GM12874 (cell line): ENCODE measurements at regions not wholly inside any gene's neighbourhood (a gene's known extent, or its start where the extent isn't known, plus 50 kb on each side); places are given as distances from the start of the nearest gene placed in this dataset.

Experiments used
- TF ChIP-seq, protein P1 (sequence below): IDR thresholded peaks from 2 replicates; pipeline ENCODE4 v1.5.1; 2011; ENCODE audit warnings: low read depth, mild to moderate bottlenecking, control low read depth, low read length, moderate library complexity; ENCODE audit not compliant: insufficient read depth

DNA sequence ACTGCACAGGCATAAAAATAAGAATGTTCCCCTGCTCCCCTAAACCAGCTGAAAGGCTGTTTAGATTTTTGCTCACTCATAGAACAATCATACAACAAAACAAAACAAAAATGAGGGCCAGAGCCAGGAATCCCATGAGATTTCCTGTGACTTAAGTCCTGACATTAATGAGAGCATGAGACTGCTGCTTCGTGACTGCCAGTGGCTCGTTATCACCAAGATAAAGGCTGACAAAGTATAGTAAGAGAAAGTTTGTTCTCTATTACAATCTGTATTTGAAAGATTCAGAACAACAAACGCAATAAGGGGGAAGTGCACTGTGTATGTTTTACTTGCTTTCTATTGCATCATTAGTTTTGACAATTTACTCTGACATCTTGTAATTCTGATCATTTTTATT is 837.1 kb upstream of the C9orf72 start:
- TF ChIP-seq, protein P1, sequence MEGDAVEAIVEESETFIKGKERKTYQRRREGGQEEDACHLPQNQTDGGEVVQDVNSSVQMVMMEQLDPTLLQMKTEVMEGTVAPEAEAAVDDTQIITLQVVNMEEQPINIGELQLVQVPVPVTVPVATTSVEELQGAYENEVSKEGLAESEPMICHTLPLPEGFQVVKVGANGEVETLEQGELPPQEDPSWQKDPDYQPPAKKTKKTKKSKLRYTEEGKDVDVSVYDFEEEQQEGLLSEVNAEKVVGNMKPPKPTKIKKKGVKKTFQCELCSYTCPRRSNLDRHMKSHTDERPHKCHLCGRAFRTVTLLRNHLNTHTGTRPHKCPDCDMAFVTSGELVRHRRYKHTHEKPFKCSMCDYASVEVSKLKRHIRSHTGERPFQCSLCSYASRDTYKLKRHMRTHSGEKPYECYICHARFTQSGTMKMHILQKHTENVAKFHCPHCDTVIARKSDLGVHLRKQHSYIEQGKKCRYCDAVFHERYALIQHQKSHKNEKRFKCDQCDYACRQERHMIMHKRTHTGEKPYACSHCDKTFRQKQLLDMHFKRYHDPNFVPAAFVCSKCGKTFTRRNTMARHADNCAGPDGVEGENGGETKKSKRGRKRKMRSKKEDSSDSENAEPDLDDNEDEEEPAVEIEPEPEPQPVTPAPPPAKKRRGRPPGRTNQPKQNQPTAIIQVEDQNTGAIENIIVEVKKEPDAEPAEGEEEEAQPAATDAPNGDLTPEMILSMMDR, result no peak

DNA sequence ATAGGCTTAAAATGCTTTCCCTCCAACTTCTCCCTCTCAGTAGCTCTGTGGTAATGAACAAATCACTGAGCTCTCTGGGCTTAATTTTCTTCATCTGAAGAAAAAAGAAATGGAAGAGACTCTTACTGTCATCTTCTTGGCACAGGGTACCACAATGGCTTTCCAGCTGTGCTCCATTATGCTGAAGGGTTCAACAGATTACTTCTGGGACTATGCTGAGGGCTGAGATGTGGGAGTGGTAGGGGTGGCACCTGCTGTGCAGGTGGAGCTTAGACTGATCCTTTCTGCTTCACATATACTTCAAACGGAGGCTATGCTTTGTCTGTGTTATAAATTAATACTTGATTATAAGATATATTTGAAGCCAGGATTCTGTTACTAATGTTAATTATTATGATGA is 840.2 kb upstream of the C9orf72 start:
- TF ChIP-seq, protein P1, result no peak

DNA sequence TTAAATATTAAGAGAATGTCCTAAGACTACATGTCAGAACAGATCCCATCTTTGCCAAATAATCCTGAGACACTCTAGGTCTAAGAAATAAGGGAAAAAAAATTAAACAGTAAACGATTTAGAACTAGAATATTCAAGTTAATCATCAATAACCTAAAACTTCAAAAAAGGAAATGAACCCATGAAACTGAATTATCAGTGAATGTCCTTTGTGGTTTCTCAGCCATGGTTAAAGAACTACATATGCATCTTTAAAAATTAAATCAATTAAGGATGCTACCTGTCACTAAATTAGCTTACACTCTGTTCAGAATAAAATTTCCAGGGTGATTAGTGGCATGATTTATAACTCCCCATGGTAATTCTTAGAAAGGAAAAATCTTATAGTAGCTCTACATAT is 850.0 kb upstream of the C9orf72 start:
- TF ChIP-seq, protein P1, result no peak

DNA sequence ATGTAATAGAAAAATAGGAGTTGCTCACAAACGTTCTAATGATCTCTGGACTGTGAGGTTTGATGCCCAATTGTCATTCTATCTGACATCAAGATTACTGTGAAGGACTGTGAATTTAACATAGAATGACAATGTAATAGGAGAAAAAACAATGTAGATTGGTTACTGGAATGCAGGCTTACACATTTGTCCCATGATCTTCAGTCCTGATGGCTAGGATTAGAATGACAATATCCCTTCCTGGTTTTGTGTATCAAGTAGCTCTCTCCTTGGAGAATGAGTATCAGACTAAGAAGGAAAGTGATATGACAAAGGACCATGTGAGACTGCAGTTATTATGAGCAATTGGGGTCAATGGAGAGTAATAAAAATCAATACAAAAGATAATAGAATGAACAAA is 862.2 kb upstream of the C9orf72 start:
- TF ChIP-seq, protein P1, result no peak

DNA sequence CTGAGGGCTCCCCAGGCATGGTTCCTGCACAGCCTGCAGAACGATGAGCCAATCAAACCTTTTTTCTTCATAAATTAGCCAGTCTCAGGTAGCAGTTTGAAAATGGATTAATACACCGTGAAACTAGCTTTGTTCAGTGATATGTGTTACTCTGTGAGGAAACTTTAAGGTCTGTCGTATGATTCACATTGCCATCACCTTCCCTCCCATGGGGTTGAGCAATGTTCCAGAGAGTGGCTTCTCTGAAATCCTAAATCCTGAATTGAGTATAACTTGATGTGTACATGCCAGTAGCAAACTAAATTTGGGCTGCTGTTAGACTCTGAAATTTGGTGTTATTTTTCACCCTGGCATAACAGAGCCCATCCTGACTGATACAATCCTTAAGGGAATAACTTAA is 866.4 kb upstream of the C9orf72 start:
- TF ChIP-seq, protein P1, result no peak

DNA sequence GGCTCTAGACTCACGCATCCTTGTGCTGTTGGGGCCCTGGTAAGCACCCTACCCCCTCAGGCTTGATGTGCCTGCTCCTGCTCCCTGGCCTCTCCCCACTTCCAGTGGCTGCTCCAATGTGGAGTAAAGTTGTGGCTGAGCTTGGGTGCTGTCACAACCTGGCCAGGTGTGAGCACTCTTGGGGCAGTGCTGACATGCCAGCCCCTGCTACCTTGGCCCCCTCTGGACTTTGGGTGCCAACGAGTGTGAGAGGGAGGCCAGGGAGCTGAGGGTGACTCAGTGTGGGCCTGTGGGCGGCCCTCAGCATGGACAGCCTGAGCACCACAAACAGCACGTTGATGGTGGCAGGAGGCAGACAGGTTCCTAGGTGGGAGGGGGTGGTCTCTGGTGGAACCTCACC is 870.2 kb upstream of the C9orf72 start:
- TF ChIP-seq, protein P1, result no peak

DNA sequence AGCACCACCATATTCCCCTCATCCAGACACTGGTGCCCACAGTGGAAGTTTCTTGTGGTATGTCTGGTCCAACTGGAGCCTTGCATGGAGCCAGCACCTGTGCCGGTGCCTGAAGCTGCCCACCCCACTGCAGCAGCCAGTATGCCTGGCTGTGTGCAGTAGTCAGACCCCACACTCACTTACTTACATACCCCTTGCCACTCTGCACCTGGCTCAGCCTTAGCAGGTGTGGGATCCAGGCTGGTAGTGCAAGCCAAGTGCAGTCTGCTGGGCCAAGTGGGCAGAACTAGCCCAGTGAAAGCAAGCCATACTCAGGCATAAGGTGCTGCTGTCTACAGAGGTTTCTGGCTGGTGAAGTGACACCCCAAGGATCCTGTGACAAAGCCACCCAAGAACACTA is 871.4 kb upstream of the C9orf72 start:
- TF ChIP-seq, protein P1, result no peak

DNA sequence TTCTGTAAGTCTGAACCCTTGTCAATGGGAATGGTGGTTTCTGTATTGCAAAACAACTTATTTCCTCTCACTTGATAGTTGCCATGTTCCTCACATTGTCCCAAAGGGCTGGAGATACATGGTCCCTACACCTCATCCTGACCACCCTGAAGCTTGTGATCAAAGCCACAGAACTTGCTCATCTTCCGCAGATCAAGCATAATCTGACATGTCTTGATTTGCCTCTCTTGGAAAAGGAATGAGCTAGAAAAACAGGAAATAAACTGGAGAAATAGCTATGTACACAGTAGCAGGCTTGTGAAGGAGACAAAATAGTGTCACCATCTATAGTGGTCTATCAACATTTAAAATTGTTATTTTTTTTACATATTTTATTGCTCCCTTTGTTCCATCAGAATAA is 871.9 kb upstream of the C9orf72 start:
- TF ChIP-seq, protein P1, result no peak
